GM23338 (cell line): ENCODE measurements at regions not wholly inside any gene's neighbourhood (a gene's known extent, or its start where the extent isn't known, plus 50 kb on each side); places are given as distances from the start of the nearest gene placed in this dataset.

ENCODE experiments used
- ATAC-seq: fragments of 200-7000 bp; cut with Tn5 transposase; 3 replicates; pipeline ENCODE4 v1.9.1; 2020
- DNase-seq: peaks from one replicate; pipeline ENCODE4 v3.0.0-alpha.2; 2015; ENCODE audit warnings: low spot score
- H2AFZ ChIP-seq: fragments of 200-600 bp; sonication (generic); 2 replicates; pipeline ENCODE4 v1.8.0; 2016; ENCODE audit warnings: antibody characterized with exemption, mild to moderate bottlenecking, moderate library complexity
- H3F3A ChIP-seq: fragments of 200-600 bp; sonication (generic); replicated peaks from 2 replicates; pipeline ENCODE4 v1.8.0; 2017; ENCODE audit warnings: antibody characterized with exemption, mixed run types, low read depth
- H3K27ac ChIP-seq: fragments of 200-600 bp; sonication (generic); 2 replicates; pipeline ENCODE4 v1.6.1; 2016; ENCODE audit warnings: low read depth
- H3K27me3 ChIP-seq: fragments of 200-600 bp; sonication (generic); 2 replicates; pipeline ENCODE4 v1.8.0; 2016; ENCODE audit warnings: mild to moderate bottlenecking, mixed run types, moderate library complexity; ENCODE audit not compliant: insufficient read depth
- H3K36me3 ChIP-seq: fragments of 200-600 bp; sonication (generic); 2 replicates; pipeline ENCODE4 v1.8.0; 2016; ENCODE audit warnings: mild to moderate bottlenecking; ENCODE audit not compliant: insufficient read depth
- H3K4me1 ChIP-seq: fragments of 200-600 bp; sonication (generic); 2 replicates; pipeline ENCODE4 v1.8.0; 2016; ENCODE audit warnings: mild to moderate bottlenecking, moderate library complexity; ENCODE audit not compliant: insufficient read depth
- H3K4me2 ChIP-seq: fragments of 200-600 bp; sonication (generic); 2 replicates; pipeline ENCODE4 v1.7.1; 2017; ENCODE audit warnings: mixed run types
- H3K4me3 ChIP-seq: fragments of 200-600 bp; sonication (generic); 2 replicates; pipeline ENCODE4 v1.6.1; 2016; ENCODE audit warnings: mixed run types
- H3K79me2 ChIP-seq: fragments of 200-600 bp; sonication (generic); replicated peaks from 2 replicates; pipeline ENCODE4 v1.8.0; 2017; ENCODE audit warnings: mild to moderate bottlenecking; ENCODE audit not compliant: insufficient read depth
- H3K9me2 ChIP-seq: fragments of 200-600 bp; sonication (generic); 2 replicates; pipeline ENCODE4 v1.8.0; 2017; ENCODE audit not compliant: insufficient read depth
- H4K20me1 ChIP-seq: fragments of 200-600 bp; sonication (generic); replicated peaks from 2 replicates; pipeline ENCODE4 v1.8.0; 2017; ENCODE audit warnings: mild to moderate bottlenecking; ENCODE audit not compliant: insufficient read depth
- H3K27ac Mint-ChIP-seq: 2 replicates; pipeline ENCODE4 v1.8.0; 2020; ENCODE audit warnings: inconsistent platforms, mild to moderate bottlenecking, moderate library complexity, mixed read lengths
- H3K27me3 Mint-ChIP-seq: 3 replicates; pipeline ENCODE4 v1.8.0; 2022; ENCODE audit warnings: low read depth, mild to moderate bottlenecking, moderate library complexity, mixed read lengths, inconsistent platforms; ENCODE audit not compliant: insufficient read depth, poor library complexity
- H3K36me3 Mint-ChIP-seq: 3 replicates; pipeline ENCODE4 v1.8.0; 2021; ENCODE audit warnings: low read depth, mild to moderate bottlenecking, inconsistent platforms, moderate library complexity, mixed read lengths
- H3K4me1 Mint-ChIP-seq: 3 replicates; pipeline ENCODE4 v1.8.0; 2020; ENCODE audit warnings: mild to moderate bottlenecking, inconsistent platforms, mixed read lengths
- H3K4me3 Mint-ChIP-seq: 3 replicates; pipeline ENCODE4 v1.8.0; 2021; ENCODE audit warnings: moderate library complexity, mild to moderate bottlenecking, inconsistent platforms, mixed read lengths
- H3K9me3 Mint-ChIP-seq: 3 replicates; pipeline ENCODE4 v1.8.0; 2020; ENCODE audit warnings: moderate library complexity, mild to moderate bottlenecking, inconsistent platforms, mixed read lengths
- CTCF ChIP-seq, 2 experiments: fragments of 200-600 bp in 1 of 2; sonication (generic) in 1 of 2; conservative IDR thresholded peaks; 2 replicates each; pipeline versions ENCODE4 v1.5.1 to v1.6.1; 2016 to 2017; ENCODE audit warnings: antibody characterized with exemption in 2 of 2, low read depth in 2 of 2, mild to moderate bottlenecking in 2 of 2, moderate library complexity in 1 of 2
- EZH2 ChIP-seq: fragments of 200-600 bp; sonication (generic); IDR thresholded peaks from one replicate; pipeline ENCODE4 v1.8.0; 2017; ENCODE audit warnings: antibody characterized with exemption, mild to moderate bottlenecking, low read depth; ENCODE audit not compliant: unreplicated experiment
- EZH2phosphoT487 ChIP-seq: fragments of 200-600 bp; sonication (generic); IDR thresholded peaks from one replicate; pipeline ENCODE4 v1.8.1; 2018; ENCODE audit warnings: antibody characterized with exemption; ENCODE audit not compliant: unreplicated experiment
- JUNB ChIP-seq: IDR thresholded peaks from one replicate; pipeline ENCODE4 v1.6.1; 2016; ENCODE audit warnings: antibody characterized with exemption; ENCODE audit not compliant: unreplicated experiment
- NANOG ChIP-seq: IDR thresholded peaks from 2 replicates; pipeline ENCODE4 v1.6.1; 2016; ENCODE audit warnings: antibody characterized with exemption, borderline replicate concordance
- POLR2AphosphoS5 ChIP-seq: IDR thresholded peaks from 2 replicates; pipeline ENCODE4 v1.6.1; 2016; ENCODE audit warnings: antibody characterized with exemption, low read depth
- REST ChIP-seq: IDR thresholded peaks from one replicate; pipeline ENCODE4 v1.6.1; 2018; ENCODE audit warnings: antibody characterized with exemption; ENCODE audit not compliant: unreplicated experiment
- STAT1 ChIP-seq: IDR thresholded peaks from one replicate; pipeline ENCODE4 v1.6.1; 2016; ENCODE audit warnings: antibody characterized with exemption; ENCODE audit not compliant: unreplicated experiment
- ZNF114 ChIP-seq: fragments of 250-450 bp; sonication (Bioruptor Pico); IDR thresholded peaks from 2 replicates; pipeline ENCODE4 v1.5.0; 2020; ENCODE audit warnings: mild to moderate bottlenecking, moderate library complexity
- ZNF331 ChIP-seq: fragments of 250-450 bp; sonication (Bioruptor Pico); IDR thresholded peaks from 2 replicates; pipeline ENCODE4 v1.5.0; 2020; ENCODE audit warnings: low read depth, mild to moderate bottlenecking, moderate library complexity

GRCh38 chr1:182205351-182206022 lies 144.0 kb upstream of the ZNF648 start:
- Mint-ChIP-seq H3K36me3 (no peaks in the 10 kb centered on the region), H3K4me1 (peaks cover 6% of the 10 kb centered on the region), H3K27me3 (no peaks in the 10 kb centered on the region), H3K27ac (no peak overlapping the region), H3K4me3 (no peak overlapping the region), H3K9me3 (no peaks in the 10 kb centered on the region)
- H3K4me3 ChIP-seq, result no peak overlapping the region
- H4K20me1 ChIP-seq, result no peaks in the 10 kb centered on the region
- no peak overlapping the region for H3K4me2 ChIP-seq
- no peaks in the 10 kb centered on the region; the same call in 1 of the 2 replicates for H3K4me1 ChIP-seq
- no peak for DNase-seq
- ATAC-seq, result no peak
- TF ChIP-seq ZNF114 (CRISPR knock-in tag) (no peak), ZNF331 (CRISPR knock-in tag) (no peak), JUNB (no peak), EZH2phosphoT487 (no peak), STAT1 (no peak), REST (no peak), EZH2 (no peak), CTCF (conservative IDR thresholded peaks at IDR 0.05; ENCODE audit: low read depth in 2 of 2) (no peak), NANOG (no peak), POLR2AphosphoS5 (no peak)
- H3K27ac ChIP-seq, result no peak overlapping the region
- no peaks in the 10 kb centered on the region for H3K36me3 ChIP-seq
- no peaks in the 10 kb centered on the region for H3F3A ChIP-seq
- H2AFZ ChIP-seq, result no peak overlapping the region
- 0 out of 2 replicates have a peak, but pooled peaks cover 3% of the 10 kb centered on the region for H3K9me2 ChIP-seq
- no peaks in the 10 kb centered on the region for H3K79me2 ChIP-seq
- H3K27me3 ChIP-seq, result no peaks in the 10 kb centered on the region
